Spleen (tissue), 7 donors: ENCODE measurements at regions not wholly inside any gene's neighbourhood (a gene's known extent, or its start where the extent isn't known, plus 50 kb on each side); places are given as distances from the start of the nearest gene placed in this dataset.

Experiments used
- CTCF ChIP-seq, 11 experiments: fragments of 200-600 bp in 7 of 11; fragments of 450-650 bp in 4 of 11; sonication (generic) in 4 of 11; IDR thresholded peaks in 8 of 11; conservative IDR thresholded peaks in 3 of 11; 1 replicate in 7 of 11; 2 replicates in 4 of 11; pipeline versions ENCODE4 v1.4.0 to v1.8.0; 2016 to 2021; ENCODE audit warnings: antibody characterized with exemption in 11 of 11, inconsistent platforms in 4 of 11, mild to moderate bottlenecking in 1 of 11
- POLR2AphosphoS5 ChIP-seq, 3 donors: sonication (generic); formaldehyde crosslinking; IDR thresholded peaks; one replicate each; pipeline ENCODE4 v1.5.1; 2017; ENCODE audit warnings: antibody characterized with exemption in 3 of 3
- donor health status: DM: no; HTN: no; CAD: no; lungs with moderate emphysema.
- donor health status: DM: no; HTN: no; CAD: no.
- donor health status: DM: no; HTN: no; CAD: no.

- no peak for TF ChIP-seq POLR2AphosphoS5 (IDR thresholded peaks at IDR 0.05)
- TF ChIP-seq CTCF (IDR thresholded peaks at IDR 0.05 in 8 of 11, conservative IDR thresholded peaks at IDR 0.05 in 3 of 11), result no peak
These were observed 452.3 kb downstream of the ADAMTS20 start for GRCh38 chr12:43099691-43100163.
